GM18868 (cell line): ENCODE measurements at regions not wholly inside any gene's neighbourhood (a gene's known extent, or its start where the extent isn't known, plus 50 kb on each side); places are given as distances from the start of the nearest gene placed in this dataset.

Experiments
- ATAC-seq: cut with Tn5 transposase; IDR thresholded peaks from one replicate; pipeline ENCODE4 v1.9.1; 2021; ENCODE audit warnings: mild to moderate bottlenecking, moderate library complexity; ENCODE audit not compliant: unreplicated experiment

- no peak for ATAC-seq
These were observed 387.0 kb upstream of the KHDRBS2 start for GRCh38 chr6:62672989-62673388.

- no peak for ATAC-seq
These were observed 384.6 kb upstream of the KHDRBS2 start for GRCh38 chr6:62670490-62671223.

- no peak for ATAC-seq
These were observed 383.8 kb upstream of the KHDRBS2 start for GRCh38 chr6:62669831-62670230.

GRCh38 chr6:62652692-62653328 lies 366.8 kb upstream of the KHDRBS2 start:
- no peak for ATAC-seq

GRCh38 chr6:62645274-62645673 lies 359.2 kb upstream of the KHDRBS2 start:
- ATAC-seq: no peak

GRCh38 chr6:62640749-62641148 lies 354.7 kb upstream of the KHDRBS2 start:
- ATAC-seq: no peak

GRCh38 chr6:62626661-62627060 lies 340.6 kb upstream of the KHDRBS2 start:
- no peak for ATAC-seq

GRCh38 chr6:62623846-62624532 lies 338.0 kb upstream of the KHDRBS2 start:
- ATAC-seq: no peak

- no peak for ATAC-seq
These were observed 329.5 kb upstream of the KHDRBS2 start for GRCh38 chr6:62615366-62616015.

GRCh38 chr6:62614442-62614841 lies 328.4 kb upstream of the KHDRBS2 start:
- ATAC-seq: no peak

- no peak for ATAC-seq
These were observed 327.9 kb upstream of the KHDRBS2 start for GRCh38 chr6:62613928-62614327.

- no peak for ATAC-seq
These were observed 326.4 kb upstream of the KHDRBS2 start for GRCh38 chr6:62612471-62612870.

GRCh38 chr6:62570372-62570771 lies 284.3 kb upstream of the KHDRBS2 start:
- ATAC-seq: no peak

- no peak for ATAC-seq
These were observed 255.5 kb upstream of the KHDRBS2 start for GRCh38 chr6:62541502-62541901.

GRCh38 chr6:62530985-62531384 lies 245.0 kb upstream of the KHDRBS2 start:
- ATAC-seq: no peak

GRCh38 chr6:62528894-62529526 lies 243.0 kb upstream of the KHDRBS2 start:
- no peak for ATAC-seq

- ATAC-seq: no peak
These were observed 237.6 kb upstream of the KHDRBS2 start for GRCh38 chr6:62523630-62524029.

GRCh38 chr6:62519574-62519973 lies 233.5 kb upstream of the KHDRBS2 start:
- ATAC-seq: no peak

- peak; percentile 53 for ATAC-seq
These were observed 230.5 kb upstream of the KHDRBS2 start for GRCh38 chr6:62516291-62517141.

GRCh38 chr6:62492192-62492822 lies 206.3 kb upstream of the KHDRBS2 start:
- no peak for ATAC-seq
